ENCODE measurements at regions not wholly inside any gene's neighbourhood (a gene's known extent, or its start where the extent isn't known, plus 50 kb on each side); places are given as distances from the start of the nearest gene placed in this dataset.
"Not testable (repeated sequence)": the region's sequence is repeated elsewhere in the genome, so short reads cannot be mapped to it uniquely, and the experiment has no call there.

- DNase-seq, result no peak
Measured at GRCh38 chrX:110519906-110520452, 161.3 kb downstream of the RTL9 start.

DNA sequence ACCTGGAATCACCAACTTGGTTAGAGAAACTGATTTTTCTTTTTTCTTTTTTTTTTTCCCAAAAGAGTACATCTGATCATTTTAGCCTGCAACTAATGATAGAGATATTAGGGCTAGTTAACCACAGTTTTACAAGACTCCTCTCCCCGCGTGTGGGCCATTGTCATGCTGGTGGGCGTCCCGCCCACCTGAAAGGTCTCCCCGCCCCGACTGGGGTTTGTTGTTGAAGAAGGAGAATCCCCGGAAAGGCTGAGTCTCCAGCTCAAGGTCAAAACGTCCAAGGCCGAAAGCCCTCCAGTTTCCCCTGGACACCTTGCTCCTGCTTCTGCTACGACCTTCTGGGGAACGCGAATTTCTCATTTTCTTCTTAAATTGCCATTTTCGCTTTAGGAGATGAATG, 162.0 kb downstream of the RTL9 start:
- DNase-seq, result not testable (repeated sequence)

GRCh38 chrX:110531873-110532580, 173.4 kb downstream of the RTL9 start:
- no peak for DNase-seq

DNA sequence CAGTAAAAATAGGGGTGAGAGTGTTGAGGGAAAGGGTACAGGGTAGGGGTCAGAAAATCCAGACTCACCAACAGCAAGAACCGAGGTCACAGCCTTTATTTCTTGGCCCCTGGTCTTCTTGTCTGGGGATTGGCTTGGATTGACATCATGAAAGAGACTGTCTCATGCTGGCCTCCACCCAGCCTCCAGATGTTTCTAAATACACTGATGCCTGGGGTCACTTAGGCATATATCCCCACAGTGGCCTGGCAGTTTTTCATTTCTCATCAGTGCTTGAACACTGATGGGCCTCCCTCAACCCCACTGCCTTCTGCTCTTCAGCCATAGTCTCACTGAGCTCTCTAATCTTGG, 173.9 kb downstream of the RTL9 start:
- no peak for DNase-seq

DNA sequence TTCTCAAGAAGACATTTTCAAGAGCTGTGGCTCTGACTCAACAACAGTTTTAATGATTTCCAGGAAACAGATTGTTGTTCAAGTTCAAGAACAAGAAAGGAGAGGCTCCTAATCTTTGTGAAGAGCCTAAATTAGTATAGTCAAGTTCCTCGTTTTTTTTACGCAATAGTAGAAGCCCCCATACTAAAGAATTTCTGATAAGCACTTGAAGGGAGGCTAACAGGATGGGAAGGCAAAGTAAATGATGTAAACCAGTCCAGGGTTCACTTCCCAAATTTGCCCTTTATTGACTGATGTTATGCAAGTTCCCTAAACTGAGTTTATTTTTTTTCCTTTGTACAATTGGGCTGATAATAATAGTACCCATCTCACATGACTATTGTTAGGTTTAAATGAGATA, 178.2 kb downstream of the RTL9 start:
- no peak for DNase-seq

- no peak for DNase-seq
Measured at GRCh38 chrX:110541266-110541665, 182.6 kb downstream of the RTL9 start.

GRCh38 chrX:110550854-110551253, 192.2 kb downstream of the RTL9 start:
- not testable (repeated sequence) for DNase-seq

GRCh38 chrX:110557864-110558263, 199.2 kb downstream of the RTL9 start:
- DNase-seq, result no peak

DNA sequence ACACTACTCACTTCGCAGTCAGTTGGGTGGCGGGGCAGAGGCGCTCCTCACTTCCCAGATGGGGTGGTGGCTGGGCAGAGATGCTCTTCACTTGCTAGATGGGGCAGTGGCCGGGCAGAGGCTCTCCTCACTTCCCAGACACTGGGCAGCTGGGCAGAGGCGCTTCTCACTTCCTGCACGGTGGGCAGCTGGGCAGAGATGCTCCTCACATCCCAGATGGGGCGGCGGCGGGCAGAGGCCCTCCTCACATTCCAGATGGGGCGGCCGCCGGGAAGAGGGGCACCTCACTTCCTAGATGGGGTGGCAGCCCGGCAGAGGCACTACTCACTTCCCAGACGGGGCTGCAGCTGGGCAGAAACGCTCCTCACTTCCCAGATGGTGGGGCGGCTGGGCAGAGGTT, 199.8 kb downstream of the RTL9 start:
- no peak for DNase-seq

- no peak for DNase-seq
Measured at GRCh38 chrX:110561034-110561433, 202.4 kb downstream of the RTL9 start.

DNA sequence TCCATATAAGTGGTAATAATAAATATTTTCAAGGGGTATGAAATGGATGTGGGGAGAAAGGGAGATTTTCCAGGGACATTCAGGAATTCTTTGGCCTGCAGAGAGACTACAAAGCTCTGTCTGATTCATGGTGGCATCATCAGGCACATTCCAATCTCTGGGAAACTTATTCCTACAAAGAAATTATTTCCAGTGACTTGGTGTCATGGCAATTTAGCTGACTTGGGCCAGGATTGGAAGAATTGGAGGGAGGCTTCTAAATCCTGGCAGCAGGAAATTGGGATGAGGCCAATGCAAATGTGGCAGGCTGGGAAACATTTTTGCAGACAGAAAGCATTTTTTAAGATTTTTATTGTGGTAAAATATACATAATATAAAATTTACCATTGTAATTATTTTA, 204.6 kb downstream of the RTL9 start:
- DNase-seq, result no peak

GRCh38 chrX:110568441-110568840, 209.8 kb downstream of the RTL9 start:
- DNase-seq, result no peak

GRCh38 chrX:110569506-110569905, 210.9 kb downstream of the RTL9 start:
- no peak for DNase-seq

GRCh38 chrX:110578270-110578669, 217.3 kb downstream of the CHRDL1 start:
- no peak for DNase-seq

DNA sequence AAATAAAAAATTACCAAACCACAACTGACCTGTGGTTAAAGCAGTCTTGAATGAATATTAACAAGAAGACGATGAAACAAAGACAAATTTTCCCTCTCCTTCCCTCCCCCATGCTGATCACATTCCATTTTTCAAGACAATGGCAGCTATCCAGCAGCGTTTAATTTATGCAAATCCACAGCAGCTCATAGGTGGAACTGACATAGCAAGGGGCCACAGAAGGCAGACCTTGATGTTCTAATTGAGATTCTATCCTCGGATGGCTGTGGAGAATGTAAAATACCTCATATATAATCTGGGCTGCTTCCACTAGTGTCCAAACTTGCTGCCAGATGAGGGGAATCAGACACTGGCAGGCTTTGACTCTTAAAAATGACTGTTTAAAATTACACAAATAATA, 211.5 kb downstream of the CHRDL1 start:
- no peak for DNase-seq

DNA sequence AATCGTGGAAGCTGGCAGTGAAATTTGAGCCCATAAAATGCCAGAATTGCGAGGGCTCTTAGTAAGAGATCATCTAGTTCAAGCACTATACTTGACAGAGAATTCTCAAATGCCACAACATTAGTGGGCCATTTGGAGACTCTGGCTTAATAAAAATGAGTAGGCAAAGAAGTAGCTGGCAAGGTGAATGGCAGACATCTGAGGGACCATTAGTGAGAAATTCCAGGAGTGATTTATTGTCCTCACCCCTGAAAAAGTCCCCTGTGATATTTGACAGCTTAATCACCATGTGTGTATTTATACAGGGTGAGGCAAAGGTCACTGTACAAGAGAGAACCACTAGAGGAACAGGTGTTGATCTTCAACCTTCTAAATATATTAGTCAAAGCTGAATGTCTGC, 207.5 kb downstream of the CHRDL1 start:
- DNase-seq, result no peak

GRCh38 chrX:110588853-110589252, 206.8 kb downstream of the CHRDL1 start:
- no peak for DNase-seq

- no peak for DNase-seq
Measured at GRCh38 chrX:110600745-110601310, 194.8 kb downstream of the CHRDL1 start.

DNA sequence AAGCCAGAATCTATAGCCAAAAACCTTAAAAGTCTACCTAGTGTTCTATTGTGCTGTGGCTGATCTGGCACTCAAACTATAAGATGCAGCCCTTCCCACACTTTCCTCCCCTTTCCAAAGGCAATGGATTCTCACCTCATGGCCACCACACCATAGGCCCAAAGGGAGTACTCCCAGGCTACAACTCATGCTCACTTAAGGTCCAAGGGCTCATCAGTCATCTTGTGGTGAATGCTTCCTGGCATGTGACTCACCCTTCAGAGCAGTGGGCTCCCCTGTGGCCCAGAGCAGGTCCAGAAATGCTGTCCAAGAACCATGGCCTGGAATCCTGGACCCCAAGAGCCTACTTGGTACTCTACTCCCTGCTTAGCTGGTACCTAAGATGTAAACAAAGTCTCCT, 181.0 kb downstream of the CHRDL1 start:
- no peak for DNase-seq

All from NCI-H2029 treated with DMSO at 0.1 percent for 48 hours (cell line).